HL-60 (cell line): ENCODE measurements at regions not wholly inside any gene's neighbourhood (a gene's known extent, or its start where the extent isn't known, plus 50 kb on each side); places are given as distances from the start of the nearest gene placed in this dataset.

Experiments used
- DNase-seq, 2 experiments: peaks; one replicate each; pipeline ENCODE4 v3.0.0-alpha.2; 2010 to 2020; ENCODE audit warnings: low read depth in 1 of 2, low spot score in 1 of 2
- H3K27ac ChIP-seq: fragments of 250-450 bp; sonication (Bioruptor Pico); replicated peaks from 2 replicates; pipeline ENCODE4 v1.5.1; 2020; ENCODE audit warnings: mild to moderate bottlenecking, moderate library complexity
- H3K27me3 ChIP-seq: fragments of 250-450 bp; sonication (Bioruptor Pico); 2 replicates; pipeline ENCODE4 v1.5.1; 2021; ENCODE audit warnings: mild to moderate bottlenecking, moderate library complexity; ENCODE audit not compliant: insufficient read depth, poor library complexity, severe bottlenecking
- H3K4me3 ChIP-seq: replicated peaks from 2 replicates; pipeline ENCODE4 v1.5.1; 2011; ENCODE audit warnings: mild to moderate bottlenecking, control low read depth, low read length; ENCODE audit not compliant: insufficient read depth
- GABPA ChIP-seq: IDR thresholded peaks from 2 replicates; pipeline ENCODE4 v1.6.1; 2012; ENCODE audit warnings: low read depth
- POLR2AphosphoS5 ChIP-seq: IDR thresholded peaks from 2 replicates; pipeline ENCODE4 v1.6.1; 2012; ENCODE audit warnings: low read depth
- REST ChIP-seq: IDR thresholded peaks from 2 replicates; pipeline ENCODE4 v1.6.1; 2012; ENCODE audit warnings: low read depth; ENCODE audit not compliant: insufficient replicate concordance
- SPI1 ChIP-seq: IDR thresholded peaks from 2 replicates; pipeline ENCODE4 v1.6.1; 2012; ENCODE audit warnings: low read depth, mild to moderate bottlenecking, borderline replicate concordance
- TF ChIP-seq, protein P1 (sequence below): IDR thresholded peaks from one replicate; pipeline ENCODE4 v1.5.1; 2011; ENCODE audit warnings: low read length, control low read depth, inconsistent platforms; ENCODE audit not compliant: insufficient read depth

DNA sequence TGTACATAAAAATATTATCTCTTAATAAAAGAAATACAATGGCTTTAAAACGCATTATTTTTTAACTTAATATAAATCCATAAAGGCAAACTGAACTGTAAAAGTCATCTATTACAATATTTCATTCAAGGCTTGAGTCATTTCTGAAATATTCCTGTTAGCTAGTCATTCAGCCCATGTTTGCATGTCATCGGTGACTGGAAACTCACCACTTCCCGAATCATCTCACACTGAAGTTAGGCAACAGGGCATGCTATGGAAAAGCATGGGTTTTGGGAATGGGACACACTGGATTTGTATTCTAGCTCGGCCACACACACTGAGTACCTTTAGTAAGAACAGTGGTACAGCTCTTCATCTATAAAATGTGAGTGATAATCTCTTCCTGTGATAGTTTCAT lies 691.1 kb upstream of the C9orf72 start:
- Histone ChIP-seq H3K4me3 (no peak overlapping the region), H3K27ac (no peak overlapping the region), H3K27me3 (no peaks in the 10 kb centered on the region)
- DNase-seq, result no peak
- TF ChIP-seq, protein P1, sequence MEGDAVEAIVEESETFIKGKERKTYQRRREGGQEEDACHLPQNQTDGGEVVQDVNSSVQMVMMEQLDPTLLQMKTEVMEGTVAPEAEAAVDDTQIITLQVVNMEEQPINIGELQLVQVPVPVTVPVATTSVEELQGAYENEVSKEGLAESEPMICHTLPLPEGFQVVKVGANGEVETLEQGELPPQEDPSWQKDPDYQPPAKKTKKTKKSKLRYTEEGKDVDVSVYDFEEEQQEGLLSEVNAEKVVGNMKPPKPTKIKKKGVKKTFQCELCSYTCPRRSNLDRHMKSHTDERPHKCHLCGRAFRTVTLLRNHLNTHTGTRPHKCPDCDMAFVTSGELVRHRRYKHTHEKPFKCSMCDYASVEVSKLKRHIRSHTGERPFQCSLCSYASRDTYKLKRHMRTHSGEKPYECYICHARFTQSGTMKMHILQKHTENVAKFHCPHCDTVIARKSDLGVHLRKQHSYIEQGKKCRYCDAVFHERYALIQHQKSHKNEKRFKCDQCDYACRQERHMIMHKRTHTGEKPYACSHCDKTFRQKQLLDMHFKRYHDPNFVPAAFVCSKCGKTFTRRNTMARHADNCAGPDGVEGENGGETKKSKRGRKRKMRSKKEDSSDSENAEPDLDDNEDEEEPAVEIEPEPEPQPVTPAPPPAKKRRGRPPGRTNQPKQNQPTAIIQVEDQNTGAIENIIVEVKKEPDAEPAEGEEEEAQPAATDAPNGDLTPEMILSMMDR, result no peak
- no peak for TF ChIP-seq SPI1
- no peak for TF ChIP-seq GABPA
- no peak for TF ChIP-seq POLR2AphosphoS5
- TF ChIP-seq REST, result no peak

DNA sequence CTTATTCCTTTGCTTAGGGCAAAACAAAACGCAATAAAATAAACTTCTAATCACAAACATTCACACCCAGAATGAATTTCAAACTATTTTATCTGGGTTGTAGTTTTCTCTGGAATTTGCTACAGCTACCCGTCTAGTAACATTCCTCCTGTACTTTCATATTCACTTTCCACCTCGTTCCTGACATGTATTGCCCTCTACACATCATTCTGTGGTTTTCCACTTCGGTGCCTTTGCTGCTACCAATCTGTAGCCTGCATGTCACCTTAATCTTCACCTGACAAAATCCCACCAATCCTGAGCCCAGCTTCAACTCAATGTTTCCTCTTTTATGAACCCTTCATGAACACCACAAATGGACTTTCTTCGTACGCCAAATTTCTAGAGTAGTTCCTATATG lies 694.1 kb upstream of the C9orf72 start:
- Histone ChIP-seq H3K4me3 (no peak overlapping the region), H3K27ac (no peak overlapping the region), H3K27me3 (no peaks in the 10 kb centered on the region)
- no peak for TF ChIP-seq REST
- no peak for TF ChIP-seq SPI1
- TF ChIP-seq GABPA, result no peak
- TF ChIP-seq, protein P1, result no peak
- no peak for TF ChIP-seq POLR2AphosphoS5
- no peak for DNase-seq

GRCh38 chr9:28270156-28270555 lies 696.9 kb upstream of the C9orf72 start:
- no peaks in the 10 kb centered on the region for H3K27me3 ChIP-seq
- H3K27ac ChIP-seq, result no peak overlapping the region
- H3K4me3 ChIP-seq, result no peak overlapping the region
- no peak for DNase-seq
- TF ChIP-seq POLR2AphosphoS5 (no peak), GABPA (no peak), REST (no peak), SPI1 (no peak)
- TF ChIP-seq, protein P1, result no peak
